Type B pancreatic cell (in vitro differentiated cells): ENCODE measurements at regions not wholly inside any gene's neighbourhood (a gene's known extent, or its start where the extent isn't known, plus 50 kb on each side); places are given as distances from the start of the nearest gene placed in this dataset.

Experiments used
- DNase-seq: peaks from one replicate; pipeline ENCODE4 v3.0.0; 2021; ENCODE audit warnings: mixed read lengths; ENCODE audit not compliant: unreplicated experiment; ENCODE audit errors: extremely low spot score
- H3K27ac Mint-ChIP-seq: 2 replicates; pipeline ENCODE4 v1.8.0; 2021; ENCODE audit warnings: mild to moderate bottlenecking, mixed read lengths
- H3K27me3 Mint-ChIP-seq: 2 replicates; pipeline ENCODE4 v1.8.0; 2021; ENCODE audit warnings: mixed read lengths
- H3K36me3 Mint-ChIP-seq: 2 replicates; pipeline ENCODE4 v1.8.0; 2021; ENCODE audit warnings: mixed read lengths
- H3K4me1 Mint-ChIP-seq: one replicate; pipeline ENCODE4 v1.8.0; 2021; ENCODE audit warnings: mixed read lengths; ENCODE audit not compliant: unreplicated experiment
- H3K4me3 Mint-ChIP-seq: 2 replicates; pipeline ENCODE4 v1.8.0; 2021; ENCODE audit warnings: mild to moderate bottlenecking, mixed read lengths
- H3K9me3 Mint-ChIP-seq: 2 replicates; pipeline ENCODE4 v1.8.0; 2021; ENCODE audit warnings: mixed read lengths
- CTCF ChIP-seq: fragments of 200-600 bp; sonication (generic); conservative IDR thresholded peaks from 2 replicates; pipeline ENCODE4 v1.5.0; 2021; ENCODE audit warnings: antibody characterized with exemption, mild to moderate bottlenecking

GRCh38 chr16:79847101-79847500, 246.6 kb upstream of the MAF start:
- DNase-seq: no peak
- H3K27ac Mint-ChIP-seq: no peak overlapping the region
- peaks cover 3% of the 10 kb centered on the region for H3K27me3 Mint-ChIP-seq
- H3K4me3 Mint-ChIP-seq: no peak overlapping the region
- no peaks in the 10 kb centered on the region for H3K36me3 Mint-ChIP-seq
- TF ChIP-seq CTCF: no peak
- H3K9me3 Mint-ChIP-seq: peaks cover 9% of the 10 kb centered on the region
- H3K4me1 Mint-ChIP-seq: peaks cover 9% of the 10 kb centered on the region

GRCh38 chr16:79845734-79846135, 245.2 kb upstream of the MAF start:
- peaks cover 9% of the 10 kb centered on the region for H3K4me1 Mint-ChIP-seq

GRCh38 chr16:79845033-79845733, 244.6 kb upstream of the MAF start:
- Mint-ChIP-seq H3K9me3 (peaks cover 6% of the 10 kb centered on the region), H3K4me1 (peaks cover 9% of the 10 kb centered on the region), H3K4me3 (no peak overlapping the region), H3K27ac (no peak overlapping the region), H3K27me3 (peaks cover 3% of the 10 kb centered on the region), H3K36me3 (no peaks in the 10 kb centered on the region)
- DNase-seq: no peak
- TF ChIP-seq CTCF: no peak

More at GRCh38 chr16:79845734-79846135, 245.2 kb upstream of the MAF start:
- Mint-ChIP-seq H3K4me3 (no peak overlapping the region), H3K27me3 (peaks cover 3% of the 10 kb centered on the region), H3K9me3 (peaks cover 6% of the 10 kb centered on the region), H3K27ac (no peak overlapping the region), H3K36me3 (no peaks in the 10 kb centered on the region)
- no peak for TF ChIP-seq CTCF
- no peak for DNase-seq

- Mint-ChIP-seq H3K27me3 (peaks cover under 1% of the 10 kb centered on the region), H3K4me1 (peaks cover 9% of the 10 kb centered on the region), H3K27ac (no peak overlapping the region), H3K36me3 (no peaks in the 10 kb centered on the region), H3K4me3 (no peak overlapping the region), H3K9me3 (peaks cover 6% of the 10 kb centered on the region)
- TF ChIP-seq CTCF: no peak
- DNase-seq: no peak
Observed at GRCh38 chr16:79844603-79845002, 244.1 kb upstream of the MAF start.

- no peaks in the 10 kb centered on the region for H3K27me3 Mint-ChIP-seq
- H3K27ac Mint-ChIP-seq: peak overlapping the region; percentile 14
- peaks cover 18% of the 10 kb centered on the region for H3K4me1 Mint-ChIP-seq
- H3K9me3 Mint-ChIP-seq: peaks cover 6% of the 10 kb centered on the region
- no peak overlapping the region for H3K4me3 Mint-ChIP-seq
- no peak for DNase-seq
- H3K36me3 Mint-ChIP-seq: no peaks in the 10 kb centered on the region
- no peak for TF ChIP-seq CTCF
Observed at GRCh38 chr16:79843631-79844043, 243.1 kb upstream of the MAF start.

- Mint-ChIP-seq H3K27ac (no peak overlapping the region), H3K36me3 (no peaks in the 10 kb centered on the region), H3K9me3 (peaks cover 6% of the 10 kb centered on the region), H3K4me1 (peaks cover 19% of the 10 kb centered on the region), H3K27me3 (no peaks in the 10 kb centered on the region), H3K4me3 (no peak overlapping the region)
- no peak for TF ChIP-seq CTCF
- no peak for DNase-seq
Observed at GRCh38 chr16:79843145-79843544, 242.6 kb upstream of the MAF start.
